Erythroblast (primary cell): ENCODE measurements at regions not wholly inside any gene's neighbourhood (a gene's known extent, or its start where the extent isn't known, plus 50 kb on each side); places are given as distances from the start of the nearest gene placed in this dataset.

ENCODE experiments used
- GATA1 ChIP-seq: IDR thresholded peaks from 2 replicates; pipeline ENCODE4 v1.6.1; 2011; ENCODE audit warnings: low read depth, mild to moderate bottlenecking, control low read depth, low read length, moderate library complexity
- POLR2A ChIP-seq: IDR thresholded peaks from 2 replicates; pipeline ENCODE4 v1.6.1; 2011; ENCODE audit warnings: mild to moderate bottlenecking, low read length

- TF ChIP-seq POLR2A = no peak
- TF ChIP-seq GATA1 = no peak
Measured at GRCh38 chr20:53881362-53881761, 189.0 kb downstream of the BCAS1 start.
